K562 (cell line): ENCODE measurements at regions not wholly inside any gene's neighbourhood (a gene's known extent, or its start where the extent isn't known, plus 50 kb on each side); places are given as distances from the start of the nearest gene placed in this dataset.

Source experiments
- ARID1B ChIP-seq: fragments of 450-650 bp; IDR thresholded peaks from 2 replicates; pipeline ENCODE4 v1.6.1; 2016; ENCODE audit warnings: antibody characterized with exemption, mild to moderate bottlenecking, inconsistent platforms
- CHCHD3 ChIP-seq: fragments of 250-450 bp; sonication (Bioruptor Pico); IDR thresholded peaks from 2 replicates; pipeline ENCODE4 v2.1.2; 2022; ENCODE audit warnings: mild to moderate bottlenecking
- HDAC2 ChIP-seq: fragments of 450-650 bp; IDR thresholded peaks from 2 replicates; pipeline ENCODE4 v1.6.1; 2016; ENCODE audit warnings: mild to moderate bottlenecking
- HNRNPH1 ChIP-seq: fragments of 200-400 bp; formaldehyde crosslinking; optimal IDR thresholded peaks from 2 replicates; pipeline ENCODE3; 2017; ENCODE audit warnings: low read depth, mild to moderate bottlenecking, low read length, moderate library complexity
- KLF1 ChIP-seq: fragments of 450-650 bp; IDR thresholded peaks from 2 replicates; pipeline ENCODE4 v1.6.1; 2016; ENCODE audit warnings: missing genetic modification characterization, missing compliant biosample characterization
- NFIC ChIP-seq: fragments of 450-650 bp; IDR thresholded peaks from 2 replicates; pipeline ENCODE4 v1.6.1; 2017; ENCODE audit warnings: mild to moderate bottlenecking, inconsistent platforms
- REST ChIP-seq, 2 experiments: fragments of 450-650 bp; formaldehyde crosslinking in 1 of 2; IDR thresholded peaks; 2 replicates each; pipeline versions ENCODE4 v1.4.0 to v1.6.1; 2014 to 2020; ENCODE audit warnings: mild to moderate bottlenecking in 2 of 2, borderline replicate concordance in 1 of 2, low read depth in 1 of 2
- SMC3 ChIP-seq: conservative IDR thresholded peaks from 2 replicates; pipeline ENCODE4 v1.6.1; 2011; ENCODE audit warnings: low read depth, low read length, improper control_type of control experiment; ENCODE audit not compliant: insufficient read depth
- ZEB2 ChIP-seq: fragments of 450-650 bp; IDR thresholded peaks from 2 replicates; pipeline ENCODE4 v1.6.1; 2016
- ZNF253 ChIP-seq: fragments of 250-450 bp; sonication (Bioruptor Pico); conservative IDR thresholded peaks from 2 replicates; pipeline ENCODE4 v1.6.1; 2021; ENCODE audit warnings: mild to moderate bottlenecking
- ZNF644 ChIP-seq: fragments of 200-800 bp; sonication (Bioruptor generic); IDR thresholded peaks from 2 replicates; pipeline ENCODE4 v1.6.1; 2016; ENCODE audit warnings: low read depth, missing genetic modification characterization, missing compliant biosample characterization
- TF ChIP-seq, protein P1 (sequence below): fragments of 250-450 bp; sonication (Bioruptor Pico); IDR thresholded peaks from 2 replicates; pipeline ENCODE4 v1.5.0; 2020; ENCODE audit warnings: mild to moderate bottlenecking, borderline replicate concordance
- TF ChIP-seq, protein P2 (sequence below): sonication (generic); formaldehyde crosslinking; IDR thresholded peaks from 2 replicates; pipeline ENCODE4 v1.8.1; 2023; ENCODE audit warnings: mild to moderate bottlenecking, missing genetic modification reagents
- TF ChIP-seq, protein P3 (sequence below): fragments of 450-650 bp; conservative IDR thresholded peaks from 2 replicates; pipeline ENCODE4 v1.6.1; 2016; ENCODE audit warnings: missing genetic modification characterization, low read depth, mild to moderate bottlenecking, control low read depth, missing compliant biosample characterization

DNA sequence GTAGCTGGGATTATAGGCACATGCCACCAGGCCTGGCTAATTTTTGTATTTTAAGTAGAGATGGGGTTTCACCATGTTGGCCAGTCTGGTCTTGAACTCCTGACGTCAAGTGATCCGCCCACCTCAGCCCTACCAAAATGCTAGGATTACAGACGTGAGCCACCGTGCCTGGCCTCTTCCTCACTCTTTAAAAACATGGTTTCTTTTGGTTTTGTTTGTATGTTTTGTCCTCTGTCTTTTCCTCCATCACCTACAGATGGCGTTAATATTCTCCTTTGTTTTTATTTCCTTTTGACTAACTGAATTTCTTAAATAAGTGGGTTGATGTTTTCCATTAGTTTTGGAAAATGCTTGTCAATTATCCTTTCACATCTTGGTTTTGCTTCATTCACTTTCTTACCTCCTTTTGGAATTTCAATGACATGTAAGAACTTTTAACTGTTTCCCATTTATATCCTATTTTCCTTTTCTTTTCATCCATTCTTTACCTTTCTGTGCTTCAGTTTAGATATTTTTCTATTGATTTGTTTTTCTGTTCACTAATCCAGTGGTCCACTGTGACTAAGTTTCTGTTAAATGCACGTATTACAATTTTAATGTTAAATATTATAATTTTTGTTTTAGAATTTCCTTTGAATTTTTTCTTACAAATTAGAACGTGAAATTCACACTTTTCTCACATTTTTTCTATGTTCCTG is 104.1 kb downstream of the ZNF467 start (continued):
- TF ChIP-seq, protein P1, sequence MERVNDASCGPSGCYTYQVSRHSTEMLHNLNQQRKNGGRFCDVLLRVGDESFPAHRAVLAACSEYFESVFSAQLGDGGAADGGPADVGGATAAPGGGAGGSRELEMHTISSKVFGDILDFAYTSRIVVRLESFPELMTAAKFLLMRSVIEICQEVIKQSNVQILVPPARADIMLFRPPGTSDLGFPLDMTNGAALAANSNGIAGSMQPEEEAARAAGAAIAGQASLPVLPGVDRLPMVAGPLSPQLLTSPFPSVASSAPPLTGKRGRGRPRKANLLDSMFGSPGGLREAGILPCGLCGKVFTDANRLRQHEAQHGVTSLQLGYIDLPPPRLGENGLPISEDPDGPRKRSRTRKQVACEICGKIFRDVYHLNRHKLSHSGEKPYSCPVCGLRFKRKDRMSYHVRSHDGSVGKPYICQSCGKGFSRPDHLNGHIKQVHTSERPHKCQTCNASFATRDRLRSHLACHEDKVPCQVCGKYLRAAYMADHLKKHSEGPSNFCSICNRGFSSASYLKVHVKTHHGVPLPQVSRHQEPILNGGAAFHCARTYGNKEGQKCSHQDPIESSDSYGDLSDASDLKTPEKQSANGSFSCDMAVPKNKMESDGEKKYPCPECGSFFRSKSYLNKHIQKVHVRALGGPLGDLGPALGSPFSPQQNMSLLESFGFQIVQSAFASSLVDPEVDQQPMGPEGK (CRISPR knock-in tag): no peak
- TF ChIP-seq ZEB2: peak; percentile 47; the same call in 1 of the 2 replicates
- TF ChIP-seq NFIC: peak; percentile 15; the same call in 1 of the 2 replicates
- TF ChIP-seq, protein P2, sequence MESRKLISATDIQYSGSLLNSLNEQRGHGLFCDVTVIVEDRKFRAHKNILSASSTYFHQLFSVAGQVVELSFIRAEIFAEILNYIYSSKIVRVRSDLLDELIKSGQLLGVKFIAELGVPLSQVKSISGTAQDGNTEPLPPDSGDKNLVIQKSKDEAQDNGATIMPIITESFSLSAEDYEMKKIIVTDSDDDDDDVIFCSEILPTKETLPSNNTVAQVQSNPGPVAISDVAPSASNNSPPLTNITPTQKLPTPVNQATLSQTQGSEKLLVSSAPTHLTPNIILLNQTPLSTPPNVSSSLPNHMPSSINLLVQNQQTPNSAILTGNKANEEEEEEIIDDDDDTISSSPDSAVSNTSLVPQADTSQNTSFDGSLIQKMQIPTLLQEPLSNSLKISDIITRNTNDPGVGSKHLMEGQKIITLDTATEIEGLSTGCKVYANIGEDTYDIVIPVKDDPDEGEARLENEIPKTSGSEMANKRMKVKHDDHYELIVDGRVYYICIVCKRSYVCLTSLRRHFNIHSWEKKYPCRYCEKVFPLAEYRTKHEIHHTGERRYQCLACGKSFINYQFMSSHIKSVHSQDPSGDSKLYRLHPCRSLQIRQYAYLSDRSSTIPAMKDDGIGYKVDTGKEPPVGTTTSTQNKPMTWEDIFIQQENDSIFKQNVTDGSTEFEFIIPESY (CRISPR knock-in tag): no peak
- TF ChIP-seq HDAC2: peak; percentile 52; the same call in 1 of the 2 replicates
- TF ChIP-seq HNRNPH1: no peak
- no peak for TF ChIP-seq CHCHD3 (CRISPR knock-in tag)
- no peak for TF ChIP-seq ZNF644 (tag)
- TF ChIP-seq ARID1B: 0 out of 2 replicates have a peak, but pooled peaks have one; percentile 21
- peak; percentile 80 for TF ChIP-seq REST (IDR thresholded peaks at IDR 0.05; ENCODE audit: borderline replicate concordance)
- TF ChIP-seq REST (CRISPR knock-in tag; IDR thresholded peaks at IDR 0.05; ENCODE audit: low read depth): no peak
- TF ChIP-seq SMC3: 0 out of 2 replicates have a peak, but pooled peaks have one; percentile 10
- TF ChIP-seq KLF1 (tag): no peak
- no peak for TF ChIP-seq ZNF253 (CRISPR knock-in tag)
- TF ChIP-seq, protein P3, sequence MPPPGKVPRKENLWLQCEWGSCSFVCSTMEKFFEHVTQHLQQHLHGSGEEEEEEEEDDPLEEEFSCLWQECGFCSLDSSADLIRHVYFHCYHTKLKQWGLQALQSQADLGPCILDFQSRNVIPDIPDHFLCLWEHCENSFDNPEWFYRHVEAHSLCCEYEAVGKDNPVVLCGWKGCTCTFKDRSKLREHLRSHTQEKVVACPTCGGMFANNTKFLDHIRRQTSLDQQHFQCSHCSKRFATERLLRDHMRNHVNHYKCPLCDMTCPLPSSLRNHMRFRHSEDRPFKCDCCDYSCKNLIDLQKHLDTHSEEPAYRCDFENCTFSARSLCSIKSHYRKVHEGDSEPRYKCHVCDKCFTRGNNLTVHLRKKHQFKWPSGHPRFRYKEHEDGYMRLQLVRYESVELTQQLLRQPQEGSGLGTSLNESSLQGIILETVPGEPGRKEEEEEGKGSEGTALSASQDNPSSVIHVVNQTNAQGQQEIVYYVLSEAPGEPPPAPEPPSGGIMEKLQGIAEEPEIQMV (tag): 0 out of 2 replicates have a peak, but pooled peaks have one; percentile 23
